ENCODE measurements at regions not wholly inside any gene's neighbourhood (a gene's known extent, or its start where the extent isn't known, plus 50 kb on each side); places are given as distances from the start of the nearest gene placed in this dataset.

- DNase-seq (ENCODE audit: low spot score): no peak
- ChIA-PET POLR2A (ENCODE audit: low non-redundant PET) (no interaction called here), CTCF (no interaction called here)
- no peaks in the 10 kb centered on the region for H3K9me3 ChIP-seq (ENCODE audit: low read depth, low read length, poor library complexity, severe bottlenecking)
- peaks cover 51% of the 10 kb centered on the region for H3K27me3 ChIP-seq (replicated peaks; ENCODE audit: insufficient read depth, low read depth, low read length, poor library complexity)
- intact Hi-C loops (cut with micrococcal nuclease; ENCODE audit: unreplicated experiment): no loop called here
- no peak overlapping the region for H3K4me3 ChIP-seq (ENCODE audit: low read depth, low read length, poor library complexity, severe bottlenecking)
- TF ChIP-seq EZH2 (IDR thresholded peaks at IDR 0.05; ENCODE audit: borderline replicate concordance, low read depth, low read length, poor library complexity, severe bottlenecking): no peak
- TF ChIP-seq, protein P1, sequence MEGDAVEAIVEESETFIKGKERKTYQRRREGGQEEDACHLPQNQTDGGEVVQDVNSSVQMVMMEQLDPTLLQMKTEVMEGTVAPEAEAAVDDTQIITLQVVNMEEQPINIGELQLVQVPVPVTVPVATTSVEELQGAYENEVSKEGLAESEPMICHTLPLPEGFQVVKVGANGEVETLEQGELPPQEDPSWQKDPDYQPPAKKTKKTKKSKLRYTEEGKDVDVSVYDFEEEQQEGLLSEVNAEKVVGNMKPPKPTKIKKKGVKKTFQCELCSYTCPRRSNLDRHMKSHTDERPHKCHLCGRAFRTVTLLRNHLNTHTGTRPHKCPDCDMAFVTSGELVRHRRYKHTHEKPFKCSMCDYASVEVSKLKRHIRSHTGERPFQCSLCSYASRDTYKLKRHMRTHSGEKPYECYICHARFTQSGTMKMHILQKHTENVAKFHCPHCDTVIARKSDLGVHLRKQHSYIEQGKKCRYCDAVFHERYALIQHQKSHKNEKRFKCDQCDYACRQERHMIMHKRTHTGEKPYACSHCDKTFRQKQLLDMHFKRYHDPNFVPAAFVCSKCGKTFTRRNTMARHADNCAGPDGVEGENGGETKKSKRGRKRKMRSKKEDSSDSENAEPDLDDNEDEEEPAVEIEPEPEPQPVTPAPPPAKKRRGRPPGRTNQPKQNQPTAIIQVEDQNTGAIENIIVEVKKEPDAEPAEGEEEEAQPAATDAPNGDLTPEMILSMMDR (conservative IDR thresholded peaks at IDR 0.05; ENCODE audit: low read depth, low read length): no peak
- BruUV-seq (replicated peaks): no TSS peak
- peaks cover 5% of the 10 kb centered on the region for H3K4me1 ChIP-seq (ENCODE audit: insufficient read depth, low read length, poor library complexity, severe bottlenecking)
- no peaks in the 10 kb centered on the region for H3K36me3 ChIP-seq (ENCODE audit: insufficient read depth, low read length, poor library complexity, severe bottlenecking)
- H3K27ac ChIP-seq (ENCODE audit: low read depth, low read length, poor library complexity, severe bottlenecking): no peak overlapping the region
Observed at GRCh38 chr13:42658019-42658418, 84.1 kb downstream of the TNFSF11 start.

GRCh38 chr13:42660333-42660965 is 86.5 kb downstream of the TNFSF11 start:
- TF ChIP-seq EZH2 (IDR thresholded peaks at IDR 0.05; ENCODE audit: borderline replicate concordance, low read depth, low read length, poor library complexity, severe bottlenecking): no peak
- TF ChIP-seq, protein P1 (conservative IDR thresholded peaks at IDR 0.05; ENCODE audit: low read depth, low read length): peak; percentile 32; the same call in 1 of the 2 replicates
- POLR2A ChIA-PET (ENCODE audit: low non-redundant PET): no interaction called here
- BruUV-seq (replicated peaks): no TSS peak
- Histone ChIP-seq H3K27me3 (replicated peaks; ENCODE audit: insufficient read depth, low read depth, low read length, poor library complexity) (peaks cover 38% of the 10 kb centered on the region), H3K36me3 (ENCODE audit: insufficient read depth, low read length, poor library complexity, severe bottlenecking) (no peaks in the 10 kb centered on the region), H3K27ac (ENCODE audit: low read depth, low read length, poor library complexity, severe bottlenecking) (no peak overlapping the region), H3K4me3 (ENCODE audit: low read depth, low read length, poor library complexity, severe bottlenecking) (no peak overlapping the region), H3K9me3 (ENCODE audit: low read depth, low read length, poor library complexity, severe bottlenecking) (no peaks in the 10 kb centered on the region), H3K4me1 (ENCODE audit: insufficient read depth, low read length, poor library complexity, severe bottlenecking) (peaks cover 5% of the 10 kb centered on the region)
- DNase-seq (ENCODE audit: low spot score): no peak
- CTCF ChIA-PET: no interaction called here
- intact Hi-C loops (cut with micrococcal nuclease; ENCODE audit: unreplicated experiment): no loop called here

GRCh38 chr13:42667638-42668037 is 93.7 kb downstream of the TNFSF11 start:
- intact Hi-C loops (cut with micrococcal nuclease; ENCODE audit: unreplicated experiment): no loop called here
- TF ChIP-seq EZH2 (IDR thresholded peaks at IDR 0.05; ENCODE audit: borderline replicate concordance, low read depth, low read length, poor library complexity, severe bottlenecking): no peak
- TF ChIP-seq, protein P1 (conservative IDR thresholded peaks at IDR 0.05; ENCODE audit: low read depth, low read length): no peak
- Histone ChIP-seq H3K27me3 (replicated peaks; ENCODE audit: insufficient read depth, low read depth, low read length, poor library complexity) (peaks cover 15% of the 10 kb centered on the region), H3K4me1 (ENCODE audit: insufficient read depth, low read length, poor library complexity, severe bottlenecking) (no peaks in the 10 kb centered on the region), H3K4me3 (ENCODE audit: low read depth, low read length, poor library complexity, severe bottlenecking) (no peak overlapping the region), H3K9me3 (ENCODE audit: low read depth, low read length, poor library complexity, severe bottlenecking) (no peaks in the 10 kb centered on the region), H3K36me3 (ENCODE audit: insufficient read depth, low read length, poor library complexity, severe bottlenecking) (no peaks in the 10 kb centered on the region), H3K27ac (ENCODE audit: low read depth, low read length, poor library complexity, severe bottlenecking) (no peak overlapping the region)
- no TSS peak for BruUV-seq (replicated peaks)
- ChIA-PET CTCF (no interaction called here), POLR2A (ENCODE audit: low non-redundant PET) (no interaction called here)
- no peak for DNase-seq (ENCODE audit: low spot score)
